ENCODE measurements at regions not wholly inside any gene's neighbourhood (a gene's known extent, or its start where the extent isn't known, plus 50 kb on each side); places are given as distances from the start of the nearest gene placed in this dataset.
"Not testable (repeated sequence)": the region's sequence is repeated elsewhere in the genome, so short reads cannot be mapped to it uniquely, and the experiment has no call there.

DNA sequence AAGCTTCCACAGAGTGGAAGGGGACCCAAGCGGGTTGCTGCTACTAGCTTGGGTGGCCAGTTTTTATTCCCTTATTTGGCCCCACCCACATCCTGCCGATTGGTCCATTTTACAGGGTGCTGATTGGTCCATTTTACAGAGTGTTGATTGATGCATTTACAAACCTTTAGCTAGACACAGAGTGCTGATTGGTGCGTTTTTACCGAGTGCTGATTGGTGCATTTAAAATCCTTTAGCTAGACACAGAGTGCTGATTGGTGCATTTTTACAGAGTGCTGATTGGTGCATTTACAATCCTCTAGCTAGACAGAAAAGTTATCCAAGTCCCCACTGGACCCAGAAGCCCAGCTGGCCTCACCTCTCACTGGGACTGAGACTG, 187.0 kb upstream of the KCNMB2 start:
- not testable (repeated sequence) for TF ChIP-seq POLR2A (IDR thresholded peaks at IDR 0.05)
- TF ChIP-seq, protein P1, sequence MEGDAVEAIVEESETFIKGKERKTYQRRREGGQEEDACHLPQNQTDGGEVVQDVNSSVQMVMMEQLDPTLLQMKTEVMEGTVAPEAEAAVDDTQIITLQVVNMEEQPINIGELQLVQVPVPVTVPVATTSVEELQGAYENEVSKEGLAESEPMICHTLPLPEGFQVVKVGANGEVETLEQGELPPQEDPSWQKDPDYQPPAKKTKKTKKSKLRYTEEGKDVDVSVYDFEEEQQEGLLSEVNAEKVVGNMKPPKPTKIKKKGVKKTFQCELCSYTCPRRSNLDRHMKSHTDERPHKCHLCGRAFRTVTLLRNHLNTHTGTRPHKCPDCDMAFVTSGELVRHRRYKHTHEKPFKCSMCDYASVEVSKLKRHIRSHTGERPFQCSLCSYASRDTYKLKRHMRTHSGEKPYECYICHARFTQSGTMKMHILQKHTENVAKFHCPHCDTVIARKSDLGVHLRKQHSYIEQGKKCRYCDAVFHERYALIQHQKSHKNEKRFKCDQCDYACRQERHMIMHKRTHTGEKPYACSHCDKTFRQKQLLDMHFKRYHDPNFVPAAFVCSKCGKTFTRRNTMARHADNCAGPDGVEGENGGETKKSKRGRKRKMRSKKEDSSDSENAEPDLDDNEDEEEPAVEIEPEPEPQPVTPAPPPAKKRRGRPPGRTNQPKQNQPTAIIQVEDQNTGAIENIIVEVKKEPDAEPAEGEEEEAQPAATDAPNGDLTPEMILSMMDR (IDR thresholded peaks at IDR 0.05), result not testable (repeated sequence)

All from breast epithelium (tissue), 3 donors.